ENCODE measurements at regions not wholly inside any gene's neighbourhood (a gene's known extent, or its start where the extent isn't known, plus 50 kb on each side); places are given as distances from the start of the nearest gene placed in this dataset.
"Not testable (repeated sequence)": the region's sequence is repeated elsewhere in the genome, so short reads cannot be mapped to it uniquely, and the experiment has no call there.

DNA sequence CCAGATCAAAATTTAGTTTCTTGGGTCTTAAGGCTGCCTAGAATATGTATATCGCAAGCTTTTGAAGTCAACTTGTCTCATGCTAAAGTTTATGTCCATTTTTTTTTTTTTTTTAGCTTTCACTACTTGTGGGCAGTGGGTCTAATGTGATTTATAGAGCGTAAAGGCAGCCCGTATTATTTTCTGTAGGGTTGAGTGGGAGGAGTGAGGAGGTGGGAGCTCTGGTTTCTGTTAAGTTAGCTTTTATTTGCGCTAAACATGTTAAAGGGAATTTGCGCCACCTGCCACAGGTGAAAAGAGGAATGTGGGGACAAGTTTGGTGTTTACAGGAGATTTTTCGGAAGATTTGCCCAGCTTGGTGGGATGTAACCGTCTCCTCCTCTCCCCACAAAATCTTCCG is 234.2 kb downstream of the IL20RB start:
- no peaks in the 10 kb centered on the region for H3K9me3 ChIP-seq (ENCODE audit: low read depth)
- no peak overlapping the region for H3K4me3 ChIP-seq
- DNase-seq (ENCODE audit: low read depth in 1 of 2, low spot score in 1 of 2): no peak
- H3K27me3 ChIP-seq: no peaks in the 10 kb centered on the region
- no peaks in the 10 kb centered on the region for H3K4me1 ChIP-seq (ENCODE audit: low read depth)
- no peak overlapping the region for H3K27ac ChIP-seq
- TF ChIP-seq, protein P1, sequence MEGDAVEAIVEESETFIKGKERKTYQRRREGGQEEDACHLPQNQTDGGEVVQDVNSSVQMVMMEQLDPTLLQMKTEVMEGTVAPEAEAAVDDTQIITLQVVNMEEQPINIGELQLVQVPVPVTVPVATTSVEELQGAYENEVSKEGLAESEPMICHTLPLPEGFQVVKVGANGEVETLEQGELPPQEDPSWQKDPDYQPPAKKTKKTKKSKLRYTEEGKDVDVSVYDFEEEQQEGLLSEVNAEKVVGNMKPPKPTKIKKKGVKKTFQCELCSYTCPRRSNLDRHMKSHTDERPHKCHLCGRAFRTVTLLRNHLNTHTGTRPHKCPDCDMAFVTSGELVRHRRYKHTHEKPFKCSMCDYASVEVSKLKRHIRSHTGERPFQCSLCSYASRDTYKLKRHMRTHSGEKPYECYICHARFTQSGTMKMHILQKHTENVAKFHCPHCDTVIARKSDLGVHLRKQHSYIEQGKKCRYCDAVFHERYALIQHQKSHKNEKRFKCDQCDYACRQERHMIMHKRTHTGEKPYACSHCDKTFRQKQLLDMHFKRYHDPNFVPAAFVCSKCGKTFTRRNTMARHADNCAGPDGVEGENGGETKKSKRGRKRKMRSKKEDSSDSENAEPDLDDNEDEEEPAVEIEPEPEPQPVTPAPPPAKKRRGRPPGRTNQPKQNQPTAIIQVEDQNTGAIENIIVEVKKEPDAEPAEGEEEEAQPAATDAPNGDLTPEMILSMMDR (IDR thresholded peaks at IDR 0.05; ENCODE audit: low read depth, low read length): no peak
- H3K36me3 ChIP-seq: no peaks in the 10 kb centered on the region

DNA sequence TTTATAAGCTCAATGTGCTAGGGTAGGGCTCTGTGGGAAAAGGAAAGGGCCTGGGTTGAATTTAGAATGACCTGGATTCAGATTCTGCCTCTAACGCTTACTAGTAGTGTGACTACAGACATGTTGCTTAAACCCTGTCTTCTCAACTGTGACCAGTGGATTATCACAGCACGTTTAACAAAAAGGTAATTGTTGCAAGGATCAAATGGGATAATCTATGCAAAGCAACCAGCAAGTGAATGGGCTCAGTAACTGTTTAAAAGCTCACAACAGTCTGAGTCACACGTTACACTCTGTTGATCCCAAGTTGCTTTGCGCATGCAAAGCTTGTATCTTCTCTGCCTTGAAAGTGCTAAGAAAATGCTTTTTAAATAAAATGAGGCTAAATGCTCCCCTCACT is 236.5 kb downstream of the IL20RB start:
- no peak for DNase-seq (ENCODE audit: low read depth in 1 of 2, low spot score in 1 of 2)
- no peak overlapping the region for H3K4me3 ChIP-seq
- no peaks in the 10 kb centered on the region for H3K27me3 ChIP-seq
- H3K27ac ChIP-seq: no peak overlapping the region
- TF ChIP-seq, protein P1 (IDR thresholded peaks at IDR 0.05; ENCODE audit: low read depth, low read length): no peak
- no peaks in the 10 kb centered on the region for H3K36me3 ChIP-seq
- H3K9me3 ChIP-seq (ENCODE audit: low read depth): no peaks in the 10 kb centered on the region
- H3K4me1 ChIP-seq (ENCODE audit: low read depth): no peaks in the 10 kb centered on the region

DNA sequence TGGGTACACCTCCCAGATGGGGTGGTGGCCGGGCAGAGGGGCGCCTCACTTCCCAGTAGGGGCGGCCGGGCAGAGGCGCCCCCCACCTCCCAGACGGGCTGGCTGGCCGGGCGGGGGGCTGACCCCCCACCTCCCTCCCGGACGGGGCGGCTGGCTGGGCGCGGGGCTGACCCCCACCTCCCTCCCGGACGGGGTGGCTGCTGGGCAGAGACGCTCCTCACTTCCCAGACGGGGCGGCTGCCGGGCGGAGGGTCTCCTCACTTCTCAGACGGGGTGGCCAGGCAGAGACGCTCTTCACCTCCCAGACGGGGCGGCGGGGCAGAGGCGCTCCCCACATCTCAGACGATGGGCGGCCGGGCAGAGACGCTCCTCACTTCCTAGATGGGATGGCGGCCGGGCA is 240.6 kb downstream of the IL20RB start:
- not testable (repeated sequence) for DNase-seq (ENCODE audit: low read depth in 1 of 2, low spot score in 1 of 2); H3K27me3 ChIP-seq; H3K36me3 ChIP-seq; H3K4me1 ChIP-seq (ENCODE audit: low read depth); H3K4me3 ChIP-seq; H3K9me3 ChIP-seq (ENCODE audit: low read depth); H3K27ac ChIP-seq

DNA sequence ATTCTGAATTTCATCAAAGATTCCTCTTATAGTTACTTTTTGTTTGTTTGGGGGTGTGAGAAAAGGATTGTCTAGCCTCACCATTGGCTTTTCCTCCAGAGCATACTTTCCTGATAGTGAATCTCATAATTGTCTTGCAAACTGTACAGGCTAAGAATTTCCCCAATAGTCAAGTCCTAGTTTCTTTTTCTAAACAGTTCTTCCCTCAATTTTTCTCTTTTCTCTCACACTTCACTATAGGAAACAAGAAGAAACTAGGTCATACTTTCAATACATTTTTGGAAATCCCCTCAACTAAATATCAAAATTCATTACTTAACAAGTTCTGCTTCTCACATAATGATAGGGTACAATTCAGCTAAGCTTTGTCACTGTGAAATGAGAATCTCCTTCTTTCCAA is 241.9 kb downstream of the IL20RB start:
- TF ChIP-seq, protein P1 (IDR thresholded peaks at IDR 0.05; ENCODE audit: low read depth, low read length): no peak
- no peaks in the 10 kb centered on the region for H3K9me3 ChIP-seq (ENCODE audit: low read depth)
- DNase-seq (ENCODE audit: low read depth in 1 of 2, low spot score in 1 of 2): no peak
- H3K36me3 ChIP-seq: no peaks in the 10 kb centered on the region
- no peak overlapping the region for H3K27ac ChIP-seq
- H3K27me3 ChIP-seq: no peaks in the 10 kb centered on the region
- no peak overlapping the region for H3K4me3 ChIP-seq
- H3K4me1 ChIP-seq (ENCODE audit: low read depth): no peaks in the 10 kb centered on the region

DNA sequence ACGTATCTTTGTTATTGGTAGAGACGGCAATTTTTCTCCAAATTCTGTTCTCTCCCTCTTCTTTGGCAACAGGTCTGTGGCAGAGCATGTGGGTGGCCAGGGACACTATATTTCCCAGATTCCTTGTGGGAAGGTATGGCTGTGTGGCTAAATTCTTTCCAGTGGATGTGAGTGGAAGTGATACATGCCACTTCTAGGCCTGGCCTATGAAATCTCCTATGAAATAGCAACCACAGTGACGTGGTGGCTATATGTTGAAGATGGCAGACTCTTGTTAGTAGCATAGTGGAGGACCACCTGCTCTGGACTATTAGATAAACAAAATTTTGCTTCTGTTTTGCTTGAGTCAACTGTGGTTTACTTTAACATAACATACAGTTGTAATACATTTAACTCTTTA is 243.3 kb downstream of the IL20RB start:
- no peak overlapping the region for H3K4me3 ChIP-seq
- H3K27me3 ChIP-seq: no peaks in the 10 kb centered on the region
- no peak for DNase-seq (ENCODE audit: low read depth in 1 of 2, low spot score in 1 of 2)
- H3K36me3 ChIP-seq: no peaks in the 10 kb centered on the region
- no peaks in the 10 kb centered on the region for H3K4me1 ChIP-seq (ENCODE audit: low read depth)
- H3K27ac ChIP-seq: no peak overlapping the region
- TF ChIP-seq, protein P1 (IDR thresholded peaks at IDR 0.05; ENCODE audit: low read depth, low read length): no peak
- H3K9me3 ChIP-seq (ENCODE audit: low read depth): no peaks in the 10 kb centered on the region

DNA sequence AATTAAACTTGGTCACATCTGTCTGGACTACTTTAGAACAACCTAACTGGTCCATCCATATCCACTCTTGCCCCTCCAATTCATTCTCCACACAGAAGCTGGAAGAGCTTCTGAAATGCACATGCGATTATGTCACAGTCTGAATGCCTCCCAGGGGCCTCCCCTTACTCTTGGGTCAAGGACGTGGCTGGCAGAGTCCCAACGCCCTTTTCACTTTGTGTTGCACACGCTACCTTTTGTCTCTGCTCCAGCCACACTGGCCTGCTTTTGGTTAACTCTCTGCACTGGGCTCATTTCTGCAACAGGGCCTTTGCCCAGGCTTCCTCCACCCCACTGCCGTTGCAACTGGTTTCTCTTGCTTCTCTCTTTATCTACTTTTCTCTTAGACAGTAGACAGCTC is 245.2 kb downstream of the IL20RB start:
- Histone ChIP-seq H3K9me3 (ENCODE audit: low read depth) (no peaks in the 10 kb centered on the region), H3K27ac (no peak overlapping the region), H3K4me3 (no peak overlapping the region), H3K4me1 (ENCODE audit: low read depth) (no peaks in the 10 kb centered on the region), H3K27me3 (no peaks in the 10 kb centered on the region), H3K36me3 (no peaks in the 10 kb centered on the region)
- DNase-seq (ENCODE audit: low read depth in 1 of 2, low spot score in 1 of 2): no peak
- TF ChIP-seq, protein P1 (IDR thresholded peaks at IDR 0.05; ENCODE audit: low read depth, low read length): no peak
